Astrocyte of the spinal cord (primary cell): ENCODE measurements at regions not wholly inside any gene's neighbourhood (a gene's known extent, or its start where the extent isn't known, plus 50 kb on each side); places are given as distances from the start of the nearest gene placed in this dataset.
"Not testable (repeated sequence)": the region's sequence is repeated elsewhere in the genome, so short reads cannot be mapped to it uniquely, and the experiment has no call there.

Experiments
- DNase-seq: peaks from one replicate; pipeline ENCODE4 v3.0.0; 2011; ENCODE audit warnings: low read depth, low spot score
- H3K4me3 ChIP-seq: 2 replicates; pipeline ENCODE4 v1.5.1; 2011; ENCODE audit warnings: low read depth, mild to moderate bottlenecking, low read length, moderate library complexity
- in situ Hi-C: cut with HindIII; loops from 2 replicates; pipeline ENCODE4 v1.10.0; 2017; ENCODE audit warnings: low sequenced_read_pairs
- TF ChIP-seq, protein P1 (sequence below): IDR thresholded peaks from 2 replicates; pipeline ENCODE4 v1.5.1; 2012; ENCODE audit warnings: low read depth, mild to moderate bottlenecking, low read length, inconsistent platforms

DNA sequence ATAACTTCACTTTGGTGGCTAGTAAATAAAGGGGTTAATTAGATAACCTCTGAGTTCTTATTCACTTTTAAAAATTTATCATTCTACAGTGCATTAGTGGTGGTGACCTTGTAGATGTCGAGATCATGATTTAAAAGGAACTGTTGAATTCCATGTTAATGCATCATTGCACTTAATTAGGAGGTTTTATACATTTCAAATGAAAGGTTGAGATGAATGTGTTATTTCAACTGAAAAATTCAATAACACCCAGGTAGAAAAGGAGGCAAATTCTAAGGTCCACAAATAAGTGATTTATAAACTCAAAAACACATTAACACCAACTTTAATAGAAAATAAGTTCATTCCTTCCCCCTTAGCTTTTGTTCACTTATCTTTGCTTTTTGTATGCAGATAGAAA lies 58.3 kb upstream of the TMEM170B start:
- in situ Hi-C loops, result loop anchor here (25.0 kb wide), 1 partner anchor 517 kb away; no protein-coding TSS in a partner anchor
- TF ChIP-seq, protein P1, sequence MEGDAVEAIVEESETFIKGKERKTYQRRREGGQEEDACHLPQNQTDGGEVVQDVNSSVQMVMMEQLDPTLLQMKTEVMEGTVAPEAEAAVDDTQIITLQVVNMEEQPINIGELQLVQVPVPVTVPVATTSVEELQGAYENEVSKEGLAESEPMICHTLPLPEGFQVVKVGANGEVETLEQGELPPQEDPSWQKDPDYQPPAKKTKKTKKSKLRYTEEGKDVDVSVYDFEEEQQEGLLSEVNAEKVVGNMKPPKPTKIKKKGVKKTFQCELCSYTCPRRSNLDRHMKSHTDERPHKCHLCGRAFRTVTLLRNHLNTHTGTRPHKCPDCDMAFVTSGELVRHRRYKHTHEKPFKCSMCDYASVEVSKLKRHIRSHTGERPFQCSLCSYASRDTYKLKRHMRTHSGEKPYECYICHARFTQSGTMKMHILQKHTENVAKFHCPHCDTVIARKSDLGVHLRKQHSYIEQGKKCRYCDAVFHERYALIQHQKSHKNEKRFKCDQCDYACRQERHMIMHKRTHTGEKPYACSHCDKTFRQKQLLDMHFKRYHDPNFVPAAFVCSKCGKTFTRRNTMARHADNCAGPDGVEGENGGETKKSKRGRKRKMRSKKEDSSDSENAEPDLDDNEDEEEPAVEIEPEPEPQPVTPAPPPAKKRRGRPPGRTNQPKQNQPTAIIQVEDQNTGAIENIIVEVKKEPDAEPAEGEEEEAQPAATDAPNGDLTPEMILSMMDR, result no peak

DNA sequence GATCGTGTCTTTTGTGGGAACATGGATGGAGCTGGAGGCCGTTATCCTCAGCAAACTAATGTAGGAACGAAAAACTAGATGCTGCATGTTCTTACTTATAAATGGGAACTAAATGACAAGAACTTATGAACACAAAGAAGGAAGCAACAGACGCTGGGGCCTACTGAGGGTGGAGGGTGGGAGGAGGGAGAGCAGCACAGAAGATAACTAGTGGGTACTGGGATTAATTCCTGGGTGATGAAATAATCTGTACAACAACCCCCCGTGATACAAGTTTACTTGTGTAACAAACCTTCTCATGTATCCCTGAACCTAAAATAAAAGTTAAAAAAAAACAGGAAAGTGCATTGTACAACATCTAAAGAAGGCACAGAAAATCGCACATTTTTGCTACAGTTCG lies 59.0 kb upstream of the TMEM170B start:
- H3K4me3 ChIP-seq, result no peak overlapping the region
- in situ Hi-C loops, result loop anchor here (25.0 kb wide), 1 partner anchor 516 kb away; no protein-coding TSS in a partner anchor
- TF ChIP-seq, protein P1, result no peak
- DNase-seq, result no peak

More for the DNA sequence above, 58.3 kb upstream of the TMEM170B start:
- DNase-seq, result no peak
- H3K4me3 ChIP-seq, result no peak overlapping the region

DNA sequence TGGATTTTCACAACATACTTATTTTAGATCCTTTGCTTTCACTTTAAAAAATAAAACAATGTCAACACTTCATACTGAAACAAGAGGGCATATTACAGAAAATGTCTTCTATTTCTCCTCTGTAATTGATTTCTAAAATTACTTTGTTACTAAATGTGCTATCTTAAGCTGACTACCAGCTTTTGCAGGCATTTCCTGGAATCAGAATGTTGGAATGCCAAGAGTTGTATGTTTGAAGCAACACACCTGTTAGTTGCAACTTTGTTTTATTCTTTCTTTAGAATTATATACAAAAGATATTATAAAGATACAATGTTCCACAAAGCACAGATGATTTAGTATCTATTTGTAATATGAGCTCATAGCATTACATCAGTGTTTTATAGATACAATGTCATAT lies 62.5 kb upstream of the TMEM170B start:
- H3K4me3 ChIP-seq, result no peak overlapping the region
- TF ChIP-seq, protein P1, result no peak
- in situ Hi-C loops, result loop anchor here (25.0 kb wide), 1 partner anchor 513 kb away; no protein-coding TSS in a partner anchor

DNA sequence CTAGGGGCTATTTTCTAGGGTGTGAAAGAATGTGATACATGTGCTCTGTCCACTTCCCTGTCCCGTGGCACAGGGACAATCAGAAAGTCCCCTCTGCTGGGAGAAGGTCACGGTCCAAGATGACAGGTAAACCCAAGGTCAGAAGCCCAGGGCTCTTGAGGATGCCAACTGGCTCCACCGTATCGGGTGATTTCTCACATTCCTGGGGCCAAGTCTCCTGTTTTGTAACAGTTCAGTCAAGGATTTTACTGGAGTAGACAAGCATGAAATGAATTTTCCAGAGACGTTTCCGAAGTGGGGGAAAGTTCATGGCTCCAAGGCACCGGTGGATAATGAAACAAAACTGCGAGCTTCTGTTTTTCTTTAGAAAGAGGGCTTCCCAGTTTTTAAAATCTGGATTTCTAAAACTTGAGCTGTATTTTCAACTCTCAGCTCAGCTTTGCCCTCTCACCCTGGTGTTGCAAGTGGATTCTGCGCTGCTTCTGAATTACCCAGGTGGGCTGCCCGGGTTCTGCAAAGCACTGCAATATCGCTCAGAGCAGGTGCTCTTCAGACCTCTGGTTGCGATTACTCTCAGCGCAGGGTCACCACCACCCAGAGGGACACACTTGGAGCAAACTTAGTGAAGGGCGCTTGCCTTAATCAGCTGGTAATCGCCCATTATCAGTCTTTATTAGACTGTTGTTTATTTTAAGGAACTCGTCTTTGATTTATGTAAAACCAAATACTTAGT lies 64.4 kb upstream of the TMEM170B start:
- TF ChIP-seq, protein P1, result no peak
- no peak overlapping the region for H3K4me3 ChIP-seq
- in situ Hi-C loops, result no loop called here
- no peak for DNase-seq

More for the DNA sequence above, 62.5 kb upstream of the TMEM170B start:
- no peak for DNase-seq

DNA sequence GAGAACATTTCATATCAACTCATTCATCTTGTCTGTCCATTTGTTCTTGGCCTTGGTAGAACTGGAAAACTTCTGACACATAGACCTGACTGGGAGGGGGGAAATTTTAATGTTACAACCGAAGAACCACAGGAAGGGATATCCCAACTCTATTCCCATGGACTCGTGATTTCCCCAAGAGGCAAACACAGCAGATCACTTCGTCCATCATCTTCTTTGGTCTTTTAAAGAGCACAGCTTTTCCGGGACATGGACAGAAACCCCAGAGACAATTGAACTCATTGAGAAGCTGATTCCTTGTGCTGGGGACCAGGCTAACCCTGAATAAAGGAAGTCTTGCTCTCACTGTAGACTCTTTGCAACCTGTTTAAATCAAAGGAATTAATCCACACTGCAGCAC lies 66.3 kb upstream of the TMEM170B start:
- DNase-seq, result no peak

DNA sequence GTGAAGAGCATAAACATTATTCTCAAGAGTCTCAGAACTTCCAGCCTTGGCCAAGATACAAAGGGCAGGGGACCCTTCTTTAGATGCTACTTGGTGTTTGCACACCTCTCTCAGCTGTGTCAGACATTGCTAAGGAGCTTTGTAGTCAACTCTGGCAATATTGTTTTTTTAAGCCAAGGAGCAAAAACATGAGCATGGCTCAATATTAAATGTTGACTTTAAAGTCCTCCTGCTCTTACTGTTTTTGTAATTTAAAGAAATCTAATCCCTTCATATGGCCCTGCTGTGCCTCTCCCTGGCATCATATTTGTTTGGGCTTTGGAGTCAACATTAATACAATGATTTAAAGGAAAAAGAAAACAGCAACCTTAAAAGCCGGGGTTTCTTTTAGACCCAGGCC lies 67.9 kb upstream of the TMEM170B start:
- TF ChIP-seq, protein P1, result no peak
- in situ Hi-C loops, result no loop called here
- no peak overlapping the region for H3K4me3 ChIP-seq
- no peak for DNase-seq

More for the DNA sequence above, 66.3 kb upstream of the TMEM170B start:
- TF ChIP-seq, protein P1, result no peak
- H3K4me3 ChIP-seq, result no peak overlapping the region
- in situ Hi-C loops, result no loop called here

DNA sequence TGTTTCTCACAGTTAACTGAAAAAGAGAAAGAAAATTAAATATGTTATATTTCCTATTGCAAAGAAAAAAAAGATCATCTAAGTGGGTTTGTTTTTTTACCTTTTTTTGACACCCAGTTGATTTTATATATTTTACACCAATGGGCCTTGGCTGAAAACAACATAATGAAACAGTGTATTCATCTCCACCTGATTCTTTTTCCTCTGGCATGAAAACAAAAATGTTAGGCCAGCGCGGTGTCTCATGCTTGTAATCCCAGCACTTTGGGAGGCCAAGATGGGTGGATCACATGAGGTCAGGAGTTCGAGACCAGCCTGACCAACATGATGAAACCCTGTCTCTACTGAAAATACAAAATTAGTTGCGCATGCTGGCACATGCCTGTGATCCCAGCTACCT lies 69.3 kb upstream of the TMEM170B start:
- in situ Hi-C loops, DNase-seq, H3K4me3 ChIP-seq: not testable (repeated sequence)
